BE2C (cell line): ENCODE measurements at regions not wholly inside any gene's neighbourhood (a gene's known extent, or its start where the extent isn't known, plus 50 kb on each side); places are given as distances from the start of the nearest gene placed in this dataset.

ENCODE experiments used
- DNase-seq: peaks from one replicate; pipeline ENCODE4 v3.0.0-alpha.2; 2020
- H3K27me3 ChIP-seq: fragments of 250-450 bp; sonication (Bioruptor Pico); 2 replicates; pipeline ENCODE4 v1.5.1; 2020; ENCODE audit warnings: mild to moderate bottlenecking
- H3K36me3 ChIP-seq: fragments of 250-450 bp; sonication (Bioruptor Pico); 2 replicates; pipeline ENCODE4 v1.5.1; 2020; ENCODE audit warnings: mild to moderate bottlenecking
- H3K4me1 ChIP-seq: fragments of 250-450 bp; sonication (Bioruptor Pico); 2 replicates; pipeline ENCODE4 v1.5.1; 2020
- H3K4me3 ChIP-seq: 2 replicates; pipeline ENCODE4 v1.5.1; 2011; ENCODE audit warnings: low read depth, low read length
- H3K9me3 ChIP-seq: fragments of 250-450 bp; sonication (Bioruptor Pico); 2 replicates; pipeline ENCODE4 v1.5.1; 2020
- TF ChIP-seq, protein P1 (sequence below): IDR thresholded peaks from 2 replicates; pipeline ENCODE4 v1.5.1; 2012; ENCODE audit warnings: mild to moderate bottlenecking, low read depth, low read length

DNA sequence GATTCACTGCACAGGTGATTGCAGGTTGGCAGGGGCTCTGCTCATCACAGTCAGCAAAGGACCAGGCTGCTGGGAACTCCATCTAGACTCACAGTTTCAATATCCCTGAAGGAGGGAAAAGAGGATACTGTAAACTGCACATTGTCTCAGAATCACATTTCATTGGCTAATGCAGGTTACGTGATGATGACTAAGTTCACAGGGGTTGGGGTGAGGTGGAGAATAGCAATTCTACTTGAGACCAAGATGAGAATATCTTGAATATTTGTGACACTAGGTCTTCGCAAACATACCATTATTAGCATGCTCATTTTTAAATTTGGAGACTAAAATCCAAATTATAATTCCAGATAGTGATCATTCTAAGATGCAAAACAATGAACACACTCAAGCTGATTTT, 208.5 kb upstream of the CITED2 start:
- TF ChIP-seq, protein P1, sequence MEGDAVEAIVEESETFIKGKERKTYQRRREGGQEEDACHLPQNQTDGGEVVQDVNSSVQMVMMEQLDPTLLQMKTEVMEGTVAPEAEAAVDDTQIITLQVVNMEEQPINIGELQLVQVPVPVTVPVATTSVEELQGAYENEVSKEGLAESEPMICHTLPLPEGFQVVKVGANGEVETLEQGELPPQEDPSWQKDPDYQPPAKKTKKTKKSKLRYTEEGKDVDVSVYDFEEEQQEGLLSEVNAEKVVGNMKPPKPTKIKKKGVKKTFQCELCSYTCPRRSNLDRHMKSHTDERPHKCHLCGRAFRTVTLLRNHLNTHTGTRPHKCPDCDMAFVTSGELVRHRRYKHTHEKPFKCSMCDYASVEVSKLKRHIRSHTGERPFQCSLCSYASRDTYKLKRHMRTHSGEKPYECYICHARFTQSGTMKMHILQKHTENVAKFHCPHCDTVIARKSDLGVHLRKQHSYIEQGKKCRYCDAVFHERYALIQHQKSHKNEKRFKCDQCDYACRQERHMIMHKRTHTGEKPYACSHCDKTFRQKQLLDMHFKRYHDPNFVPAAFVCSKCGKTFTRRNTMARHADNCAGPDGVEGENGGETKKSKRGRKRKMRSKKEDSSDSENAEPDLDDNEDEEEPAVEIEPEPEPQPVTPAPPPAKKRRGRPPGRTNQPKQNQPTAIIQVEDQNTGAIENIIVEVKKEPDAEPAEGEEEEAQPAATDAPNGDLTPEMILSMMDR, result no peak
- Histone ChIP-seq H3K9me3 (no peaks in the 10 kb centered on the region), H3K4me3 (no peak overlapping the region), H3K4me1 (no peaks in the 10 kb centered on the region), H3K36me3 (no peaks in the 10 kb centered on the region), H3K27me3 (no peaks in the 10 kb centered on the region; the same call in 1 of the 2 replicates)
- no peak for DNase-seq

DNA sequence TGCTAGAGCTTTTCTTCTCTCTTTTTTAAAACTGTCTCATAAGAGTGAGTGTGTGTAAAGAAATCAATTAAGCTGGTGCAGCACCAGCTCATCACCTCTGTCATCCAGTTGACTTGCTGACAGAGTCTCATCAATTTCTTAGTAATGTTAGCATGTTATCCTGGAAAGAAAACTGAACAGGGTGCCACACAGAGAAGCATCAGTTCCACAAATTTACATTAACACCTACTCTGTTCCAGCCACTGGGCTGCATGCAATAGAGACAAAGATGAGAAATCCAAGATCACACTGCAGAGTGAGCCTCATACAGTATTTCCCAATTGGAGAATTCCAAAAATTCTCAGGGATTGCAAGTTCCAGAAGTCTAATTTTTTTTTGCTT, 207.0 kb upstream of the CITED2 start:
- H3K4me3 ChIP-seq, result no peak overlapping the region
- DNase-seq, result no peak
- no peaks in the 10 kb centered on the region for H3K9me3 ChIP-seq
- no peaks in the 10 kb centered on the region for H3K36me3 ChIP-seq
- H3K27me3 ChIP-seq, result no peaks in the 10 kb centered on the region
- TF ChIP-seq, protein P1, result no peak
- no peaks in the 10 kb centered on the region for H3K4me1 ChIP-seq

GRCh38 chr6:139580592-139581484, 206.4 kb upstream of the CITED2 start:
- no peak overlapping the region for H3K4me3 ChIP-seq
- H3K4me1 ChIP-seq, result no peaks in the 10 kb centered on the region
- no peak for DNase-seq
- TF ChIP-seq, protein P1, result no peak
- no peaks in the 10 kb centered on the region for H3K36me3 ChIP-seq
- H3K9me3 ChIP-seq, result no peaks in the 10 kb centered on the region
- H3K27me3 ChIP-seq, result no peaks in the 10 kb centered on the region

DNA sequence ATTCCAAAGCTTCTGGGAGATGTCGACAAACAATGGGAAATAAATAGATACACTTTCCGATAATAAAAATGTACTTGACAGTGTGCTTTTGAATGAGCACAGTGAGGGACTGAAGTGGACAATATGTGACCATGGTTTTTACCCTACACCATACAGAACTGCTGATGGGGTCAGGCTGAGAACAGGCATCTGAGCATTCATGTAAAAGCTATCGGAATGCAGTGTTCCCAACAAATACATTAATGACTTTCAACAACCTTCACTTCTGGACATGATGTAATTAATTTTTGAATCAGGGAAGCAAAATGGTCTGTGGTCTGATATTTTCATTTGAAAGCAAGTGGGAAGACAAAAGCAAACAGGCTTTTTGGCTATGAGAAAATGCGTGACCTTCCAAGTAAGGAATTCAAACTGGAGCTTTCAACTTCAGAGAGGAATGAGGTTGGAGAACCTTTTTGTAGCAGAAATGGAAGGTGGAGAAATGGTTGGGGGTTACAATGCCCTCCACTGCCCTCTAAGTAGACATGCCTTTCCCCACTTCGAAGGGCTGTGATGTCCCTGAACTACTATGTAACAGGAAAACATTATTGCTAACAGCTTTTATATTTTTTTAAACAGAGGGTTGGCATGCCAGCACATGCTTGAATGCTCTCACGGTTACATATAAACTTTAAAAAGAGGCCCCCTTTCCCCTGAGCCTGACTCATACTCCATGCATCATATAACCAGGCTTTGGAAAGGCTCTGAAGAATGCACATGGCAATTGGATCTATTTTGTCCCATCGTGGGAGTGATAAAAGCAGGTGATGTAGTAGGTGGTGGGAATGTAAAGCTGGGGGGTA, 203.5 kb upstream of the CITED2 start:
- DNase-seq, result no peak
- Histone ChIP-seq H3K27me3 (no peaks in the 10 kb centered on the region), H3K4me3 (no peak overlapping the region), H3K36me3 (no peaks in the 10 kb centered on the region), H3K9me3 (no peaks in the 10 kb centered on the region), H3K4me1 (no peaks in the 10 kb centered on the region)
- TF ChIP-seq, protein P1, result no peak

DNA sequence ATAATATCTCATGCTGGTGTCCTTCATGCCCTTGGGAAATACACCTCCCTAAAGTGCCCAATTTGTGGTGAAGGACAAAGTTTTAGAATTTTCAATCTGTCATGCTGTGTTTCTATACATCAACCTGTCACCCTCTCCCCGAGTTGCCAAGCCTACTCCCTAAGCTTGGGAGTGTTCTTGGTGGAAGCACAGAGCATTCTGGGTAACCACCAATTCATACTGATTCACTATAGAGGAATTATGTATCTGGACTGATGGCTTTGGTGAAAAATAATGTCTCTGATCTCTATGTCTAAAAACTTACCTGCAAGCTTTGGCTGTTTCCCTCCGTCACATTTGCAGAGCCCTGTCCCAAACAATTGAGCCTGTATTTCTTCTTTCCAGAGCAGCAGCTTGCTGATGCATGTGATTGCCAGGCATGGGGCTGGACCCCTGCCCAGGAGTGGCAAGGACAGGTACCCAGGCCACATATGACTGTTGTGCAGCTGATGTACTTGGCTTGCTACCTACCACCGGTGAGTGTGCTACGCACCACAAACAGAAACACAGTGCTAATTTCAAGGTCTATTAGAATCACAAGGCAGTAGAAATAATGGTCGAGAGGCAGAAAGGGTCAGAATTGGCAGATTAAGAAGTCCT, 202.8 kb upstream of the CITED2 start:
- H3K36me3 ChIP-seq, result no peaks in the 10 kb centered on the region
- no peak overlapping the region for H3K4me3 ChIP-seq
- no peaks in the 10 kb centered on the region for H3K4me1 ChIP-seq
- DNase-seq, result no peak
- TF ChIP-seq, protein P1, result no peak
- no peaks in the 10 kb centered on the region for H3K9me3 ChIP-seq
- H3K27me3 ChIP-seq, result no peaks in the 10 kb centered on the region
